GM10266 (cell line): ENCODE measurements at regions not wholly inside any gene's neighbourhood (a gene's known extent, or its start where the extent isn't known, plus 50 kb on each side); places are given as distances from the start of the nearest gene placed in this dataset.

Source experiments
- DNase-seq: peaks from one replicate; pipeline ENCODE4 v3.0.0; 2012; ENCODE audit errors: extremely low spot score
- TF ChIP-seq, protein P1 (sequence below): IDR thresholded peaks from 2 replicates; pipeline ENCODE4 v1.5.1; 2012; ENCODE audit warnings: mild to moderate bottlenecking, low read depth; ENCODE audit not compliant: control insufficient read depth, insufficient read depth; ENCODE audit errors: missing control alignments

- no peak for DNase-seq
- TF ChIP-seq, protein P1, sequence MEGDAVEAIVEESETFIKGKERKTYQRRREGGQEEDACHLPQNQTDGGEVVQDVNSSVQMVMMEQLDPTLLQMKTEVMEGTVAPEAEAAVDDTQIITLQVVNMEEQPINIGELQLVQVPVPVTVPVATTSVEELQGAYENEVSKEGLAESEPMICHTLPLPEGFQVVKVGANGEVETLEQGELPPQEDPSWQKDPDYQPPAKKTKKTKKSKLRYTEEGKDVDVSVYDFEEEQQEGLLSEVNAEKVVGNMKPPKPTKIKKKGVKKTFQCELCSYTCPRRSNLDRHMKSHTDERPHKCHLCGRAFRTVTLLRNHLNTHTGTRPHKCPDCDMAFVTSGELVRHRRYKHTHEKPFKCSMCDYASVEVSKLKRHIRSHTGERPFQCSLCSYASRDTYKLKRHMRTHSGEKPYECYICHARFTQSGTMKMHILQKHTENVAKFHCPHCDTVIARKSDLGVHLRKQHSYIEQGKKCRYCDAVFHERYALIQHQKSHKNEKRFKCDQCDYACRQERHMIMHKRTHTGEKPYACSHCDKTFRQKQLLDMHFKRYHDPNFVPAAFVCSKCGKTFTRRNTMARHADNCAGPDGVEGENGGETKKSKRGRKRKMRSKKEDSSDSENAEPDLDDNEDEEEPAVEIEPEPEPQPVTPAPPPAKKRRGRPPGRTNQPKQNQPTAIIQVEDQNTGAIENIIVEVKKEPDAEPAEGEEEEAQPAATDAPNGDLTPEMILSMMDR = no peak
Measured at GRCh38 chr6:44606976-44607375, 219.5 kb downstream of the CDC5L start.

GRCh38 chr6:44608175-44608574 is 220.7 kb downstream of the CDC5L start:
- TF ChIP-seq, protein P1 = no peak
- DNase-seq = no peak

DNA sequence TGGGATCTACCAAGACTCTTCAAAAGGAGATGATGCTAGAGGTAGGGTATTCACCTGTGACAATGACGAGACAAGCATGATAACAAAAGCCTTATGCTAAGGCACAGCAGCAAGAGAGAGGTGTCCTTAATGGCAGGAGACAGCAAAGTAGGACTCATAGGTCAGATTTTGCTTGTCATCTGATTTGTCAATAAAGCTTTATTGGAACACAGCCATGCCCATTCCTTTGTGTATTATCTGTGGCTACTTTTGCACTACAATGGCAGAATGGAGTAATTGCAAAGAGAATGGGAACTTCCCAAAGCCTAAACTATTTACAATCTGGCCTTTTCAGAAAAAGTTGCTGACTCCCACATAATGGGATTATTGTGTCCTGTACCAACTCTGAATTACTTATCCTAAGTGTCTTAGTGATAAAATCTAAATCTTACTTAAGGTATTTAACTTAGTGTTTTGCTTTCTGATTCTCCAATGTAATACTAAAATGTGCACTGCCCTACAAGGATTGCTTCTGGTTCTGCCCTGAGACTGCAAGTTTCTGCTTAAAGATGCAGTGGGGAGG is 221.6 kb downstream of the CDC5L start:
- DNase-seq = no peak
- TF ChIP-seq, protein P1 = no peak

GRCh38 chr6:44614396-44614795 is 226.9 kb downstream of the CDC5L start:
- DNase-seq = no peak
- TF ChIP-seq, protein P1 = no peak

DNA sequence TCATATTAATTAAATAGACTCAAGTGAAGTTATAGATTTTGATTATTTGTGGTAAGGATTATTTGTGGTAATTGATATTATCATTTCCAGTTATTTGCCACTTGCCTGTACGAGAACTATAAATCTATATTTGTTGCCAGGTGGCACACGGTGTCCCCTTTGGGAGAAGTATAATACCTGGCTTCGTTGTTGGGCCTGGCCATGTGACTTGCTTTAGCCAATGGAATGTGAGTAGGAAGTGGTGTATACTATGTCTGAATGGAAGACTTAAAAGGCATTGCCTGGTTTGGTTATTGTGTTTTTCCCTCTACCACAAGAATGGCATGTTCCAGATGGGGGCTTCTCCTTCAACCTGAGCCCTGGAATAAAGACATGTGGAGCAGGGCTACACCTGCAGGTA is 228.1 kb downstream of the CDC5L start:
- TF ChIP-seq, protein P1 = no peak
- DNase-seq = no peak

DNA sequence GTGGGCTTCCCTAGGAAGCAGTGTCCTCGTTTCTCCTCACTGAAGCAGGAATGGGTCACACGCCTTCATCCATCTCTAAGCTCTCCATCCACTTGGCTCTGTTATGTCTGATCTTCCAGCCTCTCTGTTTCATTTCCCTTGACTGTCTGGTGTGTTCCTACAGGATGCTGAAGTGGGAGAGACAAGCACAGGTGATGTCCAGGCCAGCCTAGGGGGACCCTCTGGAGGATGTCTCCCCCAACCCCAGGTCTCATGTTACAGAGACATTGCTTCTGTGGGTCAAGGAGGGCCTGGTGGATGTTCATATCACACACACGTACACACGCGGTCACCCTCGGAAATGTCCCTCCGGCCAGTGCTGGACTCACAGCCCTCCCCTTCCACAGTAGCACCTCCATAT is 229.9 kb downstream of the CDC5L start:
- no peak for DNase-seq
- TF ChIP-seq, protein P1 = no peak

GRCh38 chr6:44618371-44618770 is 230.9 kb downstream of the CDC5L start:
- TF ChIP-seq, protein P1 = no peak
- DNase-seq = no peak
